AG04449 (cell line): ENCODE measurements at regions not wholly inside any gene's neighbourhood (a gene's known extent, or its start where the extent isn't known, plus 50 kb on each side); places are given as distances from the start of the nearest gene placed in this dataset.
"Not testable (repeated sequence)": the region's sequence is repeated elsewhere in the genome, so short reads cannot be mapped to it uniquely, and the experiment has no call there.

Experiments used
- CTCF ChIA-PET: fragments of 350-600 bp; formaldehyde crosslinking; extraction: SDS; loops from one replicate; lab custom pipeline; 2021; ENCODE audit warnings: antibody characterized with exemption; lab: Yijun Ruan, JAX
- POLR2A ChIA-PET: fragments of 400-600, 350-600 bp; formaldehyde crosslinking; extraction: SDS; loops from one replicate; lab custom pipeline; 2020; ENCODE audit warnings: antibody characterized with exemption, inconsistent platforms; lab: Yijun Ruan, JAX
- DNase-seq: peaks from one replicate; pipeline ENCODE4 v3.0.0-alpha.2; 2010; ENCODE audit warnings: low read depth, low spot score
- H3K4me3 ChIP-seq: 2 replicates; pipeline ENCODE4 v1.5.1; 2011; ENCODE audit warnings: low read depth, mild to moderate bottlenecking, control low read depth, low read length
- CTCF ChIP-seq: IDR thresholded peaks from one replicate; pipeline ENCODE4 v1.5.1; 2011; ENCODE audit warnings: mild to moderate bottlenecking, moderate library complexity, low read length, control low read depth, inconsistent platforms; ENCODE audit not compliant: insufficient read depth; ENCODE audit errors: missing control alignments

- DNase-seq: no peak
- H3K4me3 ChIP-seq: no peak overlapping the region
- TF ChIP-seq CTCF: no peak
- ChIA-PET CTCF (no interaction called here), POLR2A (no interaction called here)
Observed at GRCh38 chr16:60611844-60612243, 1424.4 kb downstream of the CDH8 start.

- ChIA-PET CTCF (no interaction called here), POLR2A (no interaction called here)
Observed at GRCh38 chr16:60608971-60609370, 1427.3 kb downstream of the CDH8 start.

GRCh38 chr16:60605652-60606051 lies 1430.6 kb downstream of the CDH8 start:
- H3K4me3 ChIP-seq, POLR2A ChIA-PET, DNase-seq, CTCF ChIA-PET: not testable (repeated sequence)

More at GRCh38 chr16:60608971-60609370, 1427.3 kb downstream of the CDH8 start:
- no peak overlapping the region for H3K4me3 ChIP-seq
- DNase-seq: no peak
- TF ChIP-seq CTCF: no peak

GRCh38 chr16:60605176-60605575 lies 1431.1 kb downstream of the CDH8 start:
- DNase-seq: no peak
- ChIA-PET POLR2A (no interaction called here), CTCF (no interaction called here)
- no peak overlapping the region for H3K4me3 ChIP-seq
- TF ChIP-seq CTCF: no peak

GRCh38 chr16:60586493-60586892 lies 1449.7 kb downstream of the CDH8 start:
- POLR2A ChIA-PET: no interaction called here

GRCh38 chr16:60582528-60582927 lies 1453.7 kb downstream of the CDH8 start:
- ChIA-PET POLR2A (no interaction called here), CTCF (no interaction called here)
- TF ChIP-seq CTCF: no peak
- DNase-seq: no peak
- H3K4me3 ChIP-seq: no peak overlapping the region

More at GRCh38 chr16:60586493-60586892, 1449.7 kb downstream of the CDH8 start:
- no peak for TF ChIP-seq CTCF
- CTCF ChIA-PET: no interaction called here
- no peak for DNase-seq
- H3K4me3 ChIP-seq: no peak overlapping the region

GRCh38 chr16:60566901-60567300 lies 1469.3 kb downstream of the CDH8 start:
- DNase-seq: no peak
- ChIA-PET POLR2A (no interaction called here), CTCF (no interaction called here)
- no peak for TF ChIP-seq CTCF
- no peak overlapping the region for H3K4me3 ChIP-seq
